Transverse colon (tissue), 4 donors: ENCODE measurements at regions not wholly inside any gene's neighbourhood (a gene's known extent, or its start where the extent isn't known, plus 50 kb on each side); places are given as distances from the start of the nearest gene placed in this dataset.

Experiments used
- CTCF ChIP-seq, 5 experiments: fragments of 200-600 bp in 3 of 5; fragments of 450-650 bp in 2 of 5; sonication (generic) in 3 of 5; IDR thresholded peaks; 1 replicate in 2 of 5; 2 replicates in 3 of 5; pipeline ENCODE4 v1.5.1; 2016 to 2017; ENCODE audit warnings: antibody characterized with exemption in 5 of 5, inconsistent platforms in 3 of 5, mild to moderate bottlenecking in 2 of 5, moderate library complexity in 1 of 5
- POLR2A ChIP-seq: fragments of 450-650 bp; IDR thresholded peaks from one replicate; pipeline ENCODE4 v1.6.1; 2016; ENCODE audit warnings: antibody characterized with exemption, mild to moderate bottlenecking, moderate library complexity
- POLR2AphosphoS5 ChIP-seq, 3 donors: sonication (generic); formaldehyde crosslinking; IDR thresholded peaks; one replicate each; pipeline ENCODE4 v1.6.1; 2016; ENCODE audit warnings: antibody characterized with exemption in 3 of 3

GRCh38 chr2:226508005-226508404 is 291.6 kb downstream of the IRS1 start:
- TF ChIP-seq CTCF (IDR thresholded peaks at IDR 0.05): no peak
- TF ChIP-seq POLR2A: no peak
- no peak for TF ChIP-seq POLR2AphosphoS5 (IDR thresholded peaks at IDR 0.05)
